T-cell (primary cell): ENCODE measurements at regions not wholly inside any gene's neighbourhood (a gene's known extent, or its start where the extent isn't known, plus 50 kb on each side); places are given as distances from the start of the nearest gene placed in this dataset.

Experiments used
- ATAC-seq, 4 experiments: fragments of 200-7000 bp in 3 of 4; fragments of 150-1000 bp in 1 of 4; cut with Tn5 transposase; replicated peaks in 1 of 4; 1 replicate in 3 of 4; 2 replicates in 1 of 4; pipeline ENCODE4 v1.10.0; 2021; ENCODE audit warnings: moderate library complexity in 3 of 4, mild to moderate bottlenecking in 2 of 4, moderate number of reproducible peaks in 1 of 4
- CTCF ChIA-PET, 2 donors: fragments of 300-600 bp; sonication (Branson Sonifier 250); formaldehyde crosslinking; loops; one replicate each; lab custom pipeline; 2022; ENCODE audit warnings: antibody characterized with exemption in 2 of 2; lab: Charles Lee
- POLR2A ChIA-PET, 2 donors: fragments of 300-600 bp; sonication (Branson Sonifier 250); formaldehyde crosslinking; loops; one replicate each; lab custom pipeline; 2022; ENCODE audit warnings: antibody characterized with exemption in 2 of 2; lab: Charles Lee
- DNase-seq, 35 experiments: peaks; one replicate each; pipeline versions ENCODE4 v3.0.0 to v3.0.0-alpha.2; 2013 to 2023
- H3K27ac ChIP-seq: one replicate; pipeline ENCODE4 v1.5.1; 2013; ENCODE audit warnings: low read length
- H3K27me3 ChIP-seq, 2 experiments: replicated peaks in 1 of 2; 1 replicate in 1 of 2; 2 replicates in 1 of 2; pipeline versions ENCODE4 v1.6.1 to v1.7.0; 2013; ENCODE audit warnings: low read length in 1 of 2, mixed read lengths in 1 of 2; ENCODE audit not compliant: control insufficient read depth in 2 of 2, insufficient read depth in 2 of 2; ENCODE audit errors: extremely low read depth in 1 of 2
- H3K36me3 ChIP-seq, 2 donors: 1 replicate in 1 of 2; 2 replicates in 1 of 2; pipeline versions ENCODE4 v1.6.1 to v1.7.0; 2013; ENCODE audit warnings: low read length in 1 of 2; ENCODE audit not compliant: control insufficient read depth in 2 of 2, insufficient read depth in 1 of 2; ENCODE audit errors: extremely low read depth in 1 of 2
- H3K4me1 ChIP-seq, 2 experiments: 1 replicate in 1 of 2; 2 replicates in 1 of 2; pipeline versions ENCODE4 v1.6.1 to v1.7.0; 2013; ENCODE audit warnings: low read length in 2 of 2, mixed read lengths in 1 of 2; ENCODE audit not compliant: insufficient read depth in 2 of 2, control insufficient read depth in 1 of 2; ENCODE audit errors: extremely low read depth in 1 of 2
- H3K4me3 ChIP-seq, 2 donors: 1 replicate in 1 of 2; 2 replicates in 1 of 2; pipeline versions ENCODE4 v1.5.1 to v1.7.0; 2013; ENCODE audit warnings: mild to moderate bottlenecking in 2 of 2, low read length in 1 of 2, moderate library complexity in 1 of 2; ENCODE audit not compliant: control insufficient read depth in 1 of 2; ENCODE audit errors: extremely low read depth in 1 of 2
- H3K9me3 ChIP-seq: 2 replicates; pipeline ENCODE4 v1.7.0; 2013
- H3K27ac Mint-ChIP-seq, 2 donors: one replicate each; pipeline ENCODE4 v1.8.0; 2020 to 2021; ENCODE audit warnings: mild to moderate bottlenecking in 2 of 2, mixed read lengths in 2 of 2
- H3K27me3 Mint-ChIP-seq, 2 donors: one replicate each; pipeline ENCODE4 v1.8.0; 2021 to 2022; ENCODE audit warnings: mixed read lengths in 2 of 2
- H3K36me3 Mint-ChIP-seq: one replicate; pipeline ENCODE4 v1.8.0; 2021; ENCODE audit warnings: mixed read lengths
- H3K4me1 Mint-ChIP-seq, 3 donors: one replicate each; pipeline ENCODE4 v1.8.0; 2020 to 2022; ENCODE audit warnings: mixed read lengths in 3 of 3, mild to moderate bottlenecking in 1 of 3
- H3K4me3 Mint-ChIP-seq, 3 donors: one replicate each; pipeline ENCODE4 v1.8.0; 2020 to 2022; ENCODE audit warnings: mild to moderate bottlenecking in 3 of 3, mixed read lengths in 3 of 3, moderate library complexity in 3 of 3
- H3K9me3 Mint-ChIP-seq, 3 donors: one replicate each; pipeline ENCODE4 v1.8.0; 2020 to 2022; ENCODE audit warnings: mixed read lengths in 3 of 3
- WGBS: methylation state at CpG from one replicate; pipeline ENCODE4 v1.1.5; 2013; ENCODE audit warnings: missing lambda C conversion rate; ENCODE audit not compliant: insufficient coverage; 5-methylcytosine and 5-hydroxymethylcytosine counted together

- no peak overlapping the region for H3K4me3 Mint-ChIP-seq
Observed at GRCh38 chr15:70171256-70171886, 73.7 kb upstream of the TLE3 start.

GRCh38 chr15:70170096-70170699, 72.5 kb upstream of the TLE3 start:
- CTCF ChIA-PET: no interaction called here
- peaks cover 0 to 2% of the 10 kb centered on the region in 2 experiments for H3K27me3 ChIP-seq
- no peaks in the 10 kb centered on the region for H3K4me1 ChIP-seq
- no peaks in the 10 kb centered on the region for H3K9me3 Mint-ChIP-seq
- WGBS: 90% methylated on average over 7 of the region's 10 CpGs
- no peaks in the 10 kb centered on the region for H3K4me1 Mint-ChIP-seq
- H3K36me3 ChIP-seq: no peaks in the 10 kb centered on the region
- H3K9me3 ChIP-seq: no peaks in the 10 kb centered on the region
- ATAC-seq: no peak
- no peak overlapping the region for H3K27ac Mint-ChIP-seq
- H3K27me3 Mint-ChIP-seq: no peaks in the 10 kb centered on the region
- H3K36me3 Mint-ChIP-seq: no peaks in the 10 kb centered on the region
- H3K27ac ChIP-seq: no peak overlapping the region
- H3K4me3 Mint-ChIP-seq: no peak overlapping the region
- POLR2A ChIA-PET: no interaction called here
- no peak overlapping the region for H3K4me3 ChIP-seq
- DNase-seq: no peak

More at GRCh38 chr15:70171256-70171886, 73.7 kb upstream of the TLE3 start:
- Histone ChIP-seq H3K27me3 (peaks cover 0 to 2% of the 10 kb centered on the region in 2 experiments), H3K4me3 (no peak overlapping the region), H3K4me1 (no peaks in the 10 kb centered on the region), H3K27ac (no peak overlapping the region), H3K9me3 (no peaks in the 10 kb centered on the region), H3K36me3 (no peaks in the 10 kb centered on the region)
- ATAC-seq (no peak), DNase-seq (no peak)
- Mint-ChIP-seq H3K27me3 (no peaks in the 10 kb centered on the region), H3K27ac (no peak overlapping the region), H3K4me1 (no peaks in the 10 kb centered on the region), H3K36me3 (no peaks in the 10 kb centered on the region), H3K9me3 (no peaks in the 10 kb centered on the region)
- POLR2A ChIA-PET: no interaction called here
- CTCF ChIA-PET: no interaction called here
- 91% methylated on average over 4 of the region's 10 CpGs for WGBS

DNA sequence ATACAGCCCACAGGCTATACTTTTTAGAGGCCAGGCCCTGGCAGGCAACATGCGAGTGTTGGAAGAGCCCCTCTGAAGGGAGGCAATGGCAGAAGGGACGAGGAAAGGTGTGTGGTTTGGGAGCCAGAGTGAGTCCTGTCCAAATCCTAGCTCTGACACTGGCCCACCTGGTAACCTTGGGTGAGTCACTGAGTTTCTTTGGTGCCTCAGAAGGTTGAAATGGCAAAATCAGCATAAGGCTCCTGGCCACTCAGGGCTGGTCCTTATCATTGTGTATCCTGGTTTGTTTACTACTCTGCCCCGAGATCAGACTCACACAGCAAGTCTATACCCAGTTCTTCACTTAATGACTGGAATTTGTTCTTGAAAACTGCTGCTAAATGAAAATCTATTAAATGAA, 71.4 kb upstream of the TLE3 start:
- no peak for DNase-seq
- no peak overlapping the region for H3K27ac Mint-ChIP-seq
- 100% methylated on average over 1 of the region's 3 CpGs for WGBS
- no peaks in the 10 kb centered on the region for H3K27me3 Mint-ChIP-seq
- H3K4me1 Mint-ChIP-seq: no peaks in the 10 kb centered on the region
- POLR2A ChIA-PET: no interaction called here
- no peak for ATAC-seq
- CTCF ChIA-PET: interaction anchor here in 1 of 2 donors (0.6 kb wide), 1 partner anchor 108 kb away, joined by 3 read pairs; no protein-coding TSS in a partner anchor
- no peak overlapping the region for H3K27ac ChIP-seq
- peaks cover 0 to 2% of the 10 kb centered on the region in 2 experiments for H3K27me3 ChIP-seq
- no peaks in the 10 kb centered on the region for H3K4me1 ChIP-seq
- H3K4me3 ChIP-seq: no peak overlapping the region
- H3K9me3 ChIP-seq: no peaks in the 10 kb centered on the region
- no peaks in the 10 kb centered on the region for H3K36me3 Mint-ChIP-seq
- H3K4me3 Mint-ChIP-seq: no peak overlapping the region
- no peaks in the 10 kb centered on the region for H3K9me3 Mint-ChIP-seq
- H3K36me3 ChIP-seq: no peaks in the 10 kb centered on the region

GRCh38 chr15:70167155-70167554, 69.4 kb upstream of the TLE3 start:
- no peaks in the 10 kb centered on the region for H3K36me3 ChIP-seq
- 100% methylated on average over 1 of the region's 3 CpGs for WGBS
- ChIA-PET CTCF (no interaction called here), POLR2A (no interaction called here)
- H3K27me3 ChIP-seq: peaks cover 0 to 2% of the 10 kb centered on the region in 2 experiments
- H3K9me3 ChIP-seq: no peaks in the 10 kb centered on the region
- H3K4me3 Mint-ChIP-seq: no peak overlapping the region
- H3K27ac ChIP-seq: no peak overlapping the region
- no peaks in the 10 kb centered on the region for H3K36me3 Mint-ChIP-seq
- H3K4me3 ChIP-seq: no peak overlapping the region
- H3K4me1 Mint-ChIP-seq: no peaks in the 10 kb centered on the region
- DNase-seq (no peak), ATAC-seq (no peak)
- H3K27ac Mint-ChIP-seq: no peak overlapping the region
- no peaks in the 10 kb centered on the region for H3K4me1 ChIP-seq
- H3K27me3 Mint-ChIP-seq: no peaks in the 10 kb centered on the region
- H3K9me3 Mint-ChIP-seq: no peaks in the 10 kb centered on the region

GRCh38 chr15:70166506-70167087, 68.9 kb upstream of the TLE3 start:
- H3K36me3 Mint-ChIP-seq: no peaks in the 10 kb centered on the region
- DNase-seq (no peak), ATAC-seq (no peak)
- CTCF ChIA-PET: no interaction called here
- no peaks in the 10 kb centered on the region for H3K9me3 Mint-ChIP-seq
- no peaks in the 10 kb centered on the region for H3K4me1 Mint-ChIP-seq
- no peaks in the 10 kb centered on the region for H3K4me1 ChIP-seq
- no peak overlapping the region for H3K27ac ChIP-seq
- no peak overlapping the region for H3K4me3 Mint-ChIP-seq
- WGBS: 89% methylated on average over 7 of the region's 13 CpGs
- H3K27me3 ChIP-seq: peaks cover 0 to 2% of the 10 kb centered on the region in 2 experiments
- H3K36me3 ChIP-seq: no peaks in the 10 kb centered on the region
- H3K27ac Mint-ChIP-seq: no peak overlapping the region
- no peak overlapping the region for H3K4me3 ChIP-seq
- peaks cover 0 to 3% of the 10 kb centered on the region in 2 donors for H3K27me3 Mint-ChIP-seq
- POLR2A ChIA-PET: no interaction called here
- no peaks in the 10 kb centered on the region for H3K9me3 ChIP-seq

GRCh38 chr15:70165716-70166284, 68.1 kb upstream of the TLE3 start:
- Histone ChIP-seq H3K36me3 (no peaks in the 10 kb centered on the region), H3K4me3 (no peak overlapping the region), H3K27me3 (peaks cover 0 to 3% of the 10 kb centered on the region in 2 experiments), H3K27ac (no peak overlapping the region), H3K9me3 (no peaks in the 10 kb centered on the region), H3K4me1 (no peaks in the 10 kb centered on the region)
- no peak for DNase-seq
- ATAC-seq: no peak
- Mint-ChIP-seq H3K27ac (no peak overlapping the region), H3K36me3 (no peaks in the 10 kb centered on the region), H3K4me1 (no peaks in the 10 kb centered on the region), H3K9me3 (no peaks in the 10 kb centered on the region), H3K4me3 (no peak overlapping the region), H3K27me3 (peaks cover 0 to 5% of the 10 kb centered on the region in 2 donors)
- POLR2A ChIA-PET: no interaction called here
- WGBS: 88% methylated on average over 5 of the region's 10 CpGs
- CTCF ChIA-PET: no interaction called here
